Left hindlimb (tissue), 1 donor: ENCODE measurements at regions not wholly inside any gene's neighbourhood (a gene's known extent, or its start where the extent isn't known, plus 50 kb on each side); places are given as distances from the start of the nearest gene placed in this dataset.
A peak's percentile ranks its signal among the peaks of the same experiment; 100 is the strongest.
"Not testable (repeated sequence)": the region's sequence is repeated elsewhere in the genome, so short reads cannot be mapped to it uniquely, and the experiment has no call there.

Experiments used
- DNase-seq: peaks from one replicate; pipeline ENCODE4 v3.0.0-alpha.2; 2018

DNA sequence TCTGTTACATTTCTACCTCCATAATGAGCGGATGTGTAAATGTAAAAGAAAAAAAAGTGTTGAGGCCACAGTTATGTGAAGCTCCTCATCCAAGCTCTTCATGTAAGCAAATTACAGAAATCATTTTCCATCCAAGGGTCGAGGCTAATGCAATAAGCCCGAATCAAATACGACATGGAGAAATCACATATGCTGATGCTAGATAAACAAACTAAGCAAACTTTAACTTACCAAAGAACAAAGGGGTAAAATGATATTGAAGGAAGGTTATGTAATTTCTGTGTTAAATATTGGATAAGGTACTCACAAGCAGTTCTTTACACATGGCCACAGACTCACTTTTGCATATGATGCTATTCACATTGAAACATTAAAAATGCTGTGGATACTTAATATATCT, 310.2 kb upstream of the ID2 start:
- no peak for DNase-seq

DNA sequence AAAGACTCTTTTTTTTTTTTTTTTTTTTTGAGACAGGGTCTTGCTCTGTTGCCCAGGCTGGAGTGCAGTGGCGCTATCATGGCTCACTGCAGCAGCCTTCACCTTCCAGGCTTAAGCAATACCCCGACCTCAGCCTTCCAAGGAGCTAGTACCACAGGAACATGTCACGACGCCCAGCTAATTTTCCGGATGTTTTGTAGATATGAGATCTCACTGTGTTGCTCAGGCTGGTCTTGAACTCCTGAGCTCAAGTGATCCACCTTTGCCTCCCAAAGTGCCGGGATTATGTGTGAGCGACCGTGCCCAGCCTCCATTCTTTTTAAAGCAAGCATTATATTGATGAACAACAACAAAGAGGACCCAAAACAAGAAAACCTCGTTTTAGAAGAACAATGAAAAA, 307.1 kb upstream of the ID2 start:
- DNase-seq: no peak

DNA sequence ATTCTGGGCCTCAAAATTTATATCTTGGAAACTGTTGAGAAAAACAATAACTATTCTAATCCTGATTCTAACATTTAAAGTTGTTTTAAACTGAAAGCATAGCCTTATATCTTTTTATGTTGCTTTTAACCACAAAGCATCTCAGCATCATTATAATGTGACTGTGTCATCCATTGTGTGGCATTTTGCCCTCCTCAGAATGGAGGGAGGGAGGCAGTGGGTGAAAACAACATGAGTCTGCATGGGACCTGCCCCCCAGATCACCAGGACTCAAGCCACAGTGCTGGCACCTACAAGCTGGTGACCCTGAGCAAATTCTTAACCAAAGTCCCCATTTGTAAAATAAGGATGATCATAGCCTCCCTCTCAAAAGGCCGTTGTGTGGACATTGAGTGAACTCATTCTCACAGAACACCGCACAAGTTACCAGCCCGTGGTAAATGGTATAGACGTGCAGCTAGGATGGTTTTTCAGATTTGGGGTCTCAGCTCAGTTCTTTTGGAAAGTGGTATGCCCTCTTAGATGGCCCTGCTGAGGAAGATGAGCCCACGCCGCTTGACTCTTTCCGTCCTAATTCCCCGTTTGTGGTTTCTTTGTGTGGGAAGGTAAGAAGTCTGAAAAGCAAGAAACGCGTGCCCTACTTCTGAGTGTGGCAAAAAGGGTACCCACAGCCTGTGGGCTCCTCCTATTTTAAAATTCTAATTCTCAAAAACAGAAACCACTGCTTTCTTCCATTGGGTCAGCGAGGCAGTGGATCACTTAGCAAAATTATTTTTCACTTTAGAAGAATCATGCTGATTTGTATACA, 305.0 kb upstream of the ID2 start:
- no peak for DNase-seq

DNA sequence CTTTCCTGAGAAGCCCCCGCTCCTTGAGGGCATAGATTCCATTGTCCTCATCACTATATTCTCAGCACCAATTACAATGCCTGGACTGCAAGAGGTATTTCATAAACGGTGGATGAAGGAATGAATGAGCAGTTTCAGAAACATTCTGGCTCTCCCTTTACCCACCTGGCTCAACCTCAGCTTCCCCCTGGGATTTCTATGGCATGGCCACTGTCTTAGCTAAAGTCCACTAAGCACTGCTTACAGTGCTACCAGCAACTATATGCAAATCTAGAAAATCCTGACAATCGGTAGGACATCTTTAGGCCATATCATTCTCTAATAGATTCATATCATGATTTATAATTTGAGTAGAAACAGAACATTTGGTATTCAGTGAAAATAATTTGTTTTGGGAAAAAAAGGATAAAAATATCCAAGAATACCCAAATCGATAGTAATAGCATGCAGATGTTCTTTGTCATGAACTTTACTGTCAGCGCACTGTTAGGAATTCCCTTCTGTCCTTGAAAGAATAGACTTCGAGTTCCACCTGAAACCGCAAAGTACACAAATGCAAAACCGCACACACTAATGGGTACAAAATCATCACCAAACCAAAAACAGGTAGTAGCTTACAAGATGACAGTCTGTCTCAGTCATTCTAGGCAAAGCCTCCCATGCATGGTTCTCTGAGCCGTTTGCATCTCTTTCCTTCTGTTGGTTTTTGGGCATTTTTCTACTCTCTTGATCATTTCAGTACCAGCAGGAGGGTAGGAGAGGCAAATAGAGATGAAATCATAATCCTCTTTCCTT, 303.6 kb upstream of the ID2 start:
- DNase-seq: no peak

DNA sequence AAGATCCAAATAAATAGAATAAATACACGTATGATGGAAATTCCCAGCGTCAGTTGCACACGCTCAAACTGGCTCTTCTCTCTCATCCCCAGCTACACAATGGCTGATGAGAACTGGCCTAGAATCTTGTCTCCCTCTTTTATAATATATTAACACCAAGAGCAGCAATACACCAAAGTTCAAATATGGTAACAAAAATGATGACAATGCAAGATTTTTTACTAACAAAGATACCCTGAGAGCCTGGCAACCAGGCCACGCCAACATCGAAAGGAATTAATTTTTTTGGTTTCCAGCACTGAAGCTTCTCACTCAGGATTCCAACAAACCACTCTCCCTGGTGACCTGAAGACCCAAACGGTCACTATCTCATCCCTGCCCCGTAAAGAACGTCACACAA, 302.7 kb upstream of the ID2 start:
- DNase-seq: no peak

DNA sequence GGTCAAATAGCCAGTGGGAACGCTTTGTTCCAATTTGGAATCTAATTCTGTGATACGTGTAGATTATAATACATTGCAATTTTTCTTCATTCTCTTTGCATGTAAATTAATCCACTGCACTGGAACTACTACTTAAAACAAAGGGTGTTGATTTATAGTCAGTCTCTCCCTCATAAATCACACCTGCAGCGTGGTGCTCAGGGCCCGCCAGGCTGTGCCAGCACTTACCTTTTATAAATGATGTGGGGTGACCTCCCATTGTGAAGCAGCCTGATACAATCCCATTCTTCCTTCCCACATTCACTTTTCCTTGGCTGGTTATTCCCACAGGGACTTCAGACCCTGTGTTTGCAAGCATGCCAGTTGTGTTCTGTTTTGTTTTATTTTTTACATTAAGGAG, 302.3 kb upstream of the ID2 start:
- no peak for DNase-seq

DNA sequence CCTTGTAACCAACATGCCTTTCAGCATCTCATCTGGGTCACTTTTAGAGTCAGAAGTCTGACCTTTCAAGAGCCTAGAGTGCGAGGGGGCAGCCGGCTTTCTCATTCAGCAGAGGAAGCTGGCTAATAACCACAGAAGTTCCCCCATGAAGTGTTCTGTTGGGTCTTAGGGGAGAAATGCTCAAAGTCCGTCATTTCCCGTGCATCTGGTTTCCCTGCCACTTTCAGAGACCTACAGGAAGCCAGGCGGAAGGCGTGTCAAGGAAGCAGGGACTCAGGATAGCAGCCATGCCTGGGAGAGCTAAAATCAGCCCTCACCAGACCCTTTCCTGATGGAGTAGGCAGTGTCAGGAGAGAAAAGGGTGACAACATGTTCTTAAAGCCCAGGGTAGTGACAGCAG, 301.8 kb upstream of the ID2 start:
- peak; percentile 44 for DNase-seq

DNA sequence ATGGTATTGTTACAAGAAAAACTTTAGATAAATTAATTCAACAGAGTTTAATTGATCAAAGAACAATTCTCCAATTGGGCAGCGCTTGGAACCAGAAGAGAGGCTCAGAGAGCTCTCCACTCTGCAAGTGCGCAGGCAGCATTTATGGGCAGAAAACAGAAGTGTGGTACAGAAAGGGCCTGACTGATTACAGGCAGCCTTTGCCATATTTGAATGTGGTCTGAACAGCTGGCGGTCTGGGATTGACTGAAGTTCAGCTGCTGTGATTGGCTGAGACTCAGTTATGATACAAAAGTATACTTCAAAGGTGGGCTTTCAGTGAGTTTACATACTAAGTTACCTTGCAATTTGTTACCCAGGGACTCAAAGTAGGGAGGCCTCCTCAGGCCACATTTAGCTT, 301.3 kb upstream of the ID2 start:
- no peak for DNase-seq

DNA sequence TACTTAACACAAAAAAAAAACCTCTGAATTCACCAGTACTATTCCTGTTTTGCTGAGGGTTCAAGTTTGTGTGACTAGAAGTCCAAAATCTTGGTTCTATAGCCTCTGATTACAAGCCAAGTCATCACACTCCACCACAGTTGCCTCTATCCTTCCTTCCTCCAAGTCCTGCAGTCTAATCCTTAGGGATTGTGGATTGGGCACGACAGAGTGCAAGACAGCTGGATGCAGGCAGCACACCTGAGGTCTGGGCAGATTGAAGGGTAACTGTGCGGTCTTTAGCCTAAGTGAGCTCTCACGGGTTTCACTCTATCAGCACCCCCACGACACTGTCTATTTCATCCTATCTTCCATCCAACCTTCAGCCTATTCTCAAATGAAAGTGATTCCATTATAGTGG, 299.4 kb upstream of the ID2 start:
- no peak for DNase-seq

DNA sequence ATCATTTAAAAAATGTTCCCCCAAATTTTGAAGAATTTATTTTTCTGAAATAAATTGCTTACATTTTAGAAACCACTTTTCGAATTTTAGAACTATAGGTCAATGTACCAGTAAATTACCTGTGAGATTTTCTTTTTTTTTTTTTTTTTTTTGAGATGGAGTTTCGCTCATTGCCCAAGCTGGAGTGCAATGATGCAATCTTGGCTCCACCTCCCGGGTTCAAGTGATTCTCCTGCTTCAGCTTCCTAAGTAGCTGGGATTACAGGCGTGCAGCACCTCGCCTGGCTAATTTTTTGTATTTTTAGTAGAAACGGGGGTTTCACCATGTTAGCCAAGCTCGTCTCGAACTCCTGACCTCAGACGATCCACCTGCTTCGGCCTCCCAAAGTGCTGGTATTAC, 295.1 kb upstream of the ID2 start:
- not testable (repeated sequence) for DNase-seq

DNA sequence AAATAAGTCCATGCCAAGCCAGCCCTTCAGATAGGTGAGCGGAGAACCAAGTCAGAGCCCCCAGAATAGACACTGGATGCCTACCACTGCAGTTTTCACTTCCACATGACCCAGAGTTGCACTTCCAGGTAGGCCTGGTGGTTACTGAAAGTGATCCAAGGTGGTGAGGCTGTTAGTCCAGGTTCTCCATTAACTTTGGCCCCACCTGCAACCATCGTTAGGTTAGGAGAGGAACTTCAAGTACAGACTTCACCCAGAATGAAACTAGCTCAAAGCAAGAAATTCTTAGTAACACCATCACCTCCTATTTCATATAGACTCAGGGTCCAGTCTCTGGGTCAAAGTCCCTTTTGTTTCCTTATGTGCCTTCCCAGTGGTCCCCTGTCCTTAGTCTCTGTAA, 293.1 kb upstream of the ID2 start:
- no peak for DNase-seq

DNA sequence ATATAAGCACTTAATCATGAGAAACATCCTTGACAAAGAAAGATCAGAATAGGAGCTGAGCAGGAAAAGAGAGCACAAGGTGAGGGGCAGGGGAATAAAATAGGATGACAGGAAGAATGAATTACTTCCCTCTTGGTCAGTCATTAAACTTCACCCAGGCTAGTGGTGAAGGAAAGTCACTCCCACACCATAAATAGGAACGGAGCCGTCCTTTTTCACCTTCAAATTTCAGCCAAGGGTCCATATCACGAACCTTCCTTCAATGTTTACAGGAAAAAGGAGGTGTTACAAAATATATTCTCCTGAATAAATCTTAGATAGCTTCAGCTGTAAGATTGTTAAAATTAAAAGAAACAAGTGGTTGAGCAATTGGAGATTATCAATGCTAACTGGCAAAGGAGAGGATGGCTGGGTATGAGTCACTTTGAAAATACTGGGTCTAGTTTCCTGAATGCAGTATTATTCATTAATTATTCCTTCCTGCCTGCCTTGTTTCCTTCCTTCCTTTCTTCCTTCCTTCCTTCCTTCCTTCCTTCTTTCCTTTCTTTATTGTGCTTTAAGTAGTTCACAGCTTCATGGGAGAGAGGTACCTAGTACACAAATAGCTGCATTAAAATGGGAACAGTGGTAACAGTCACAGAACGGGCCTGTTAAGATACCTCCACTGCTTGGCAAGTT, 292.3 kb upstream of the ID2 start:
- no peak for DNase-seq

DNA sequence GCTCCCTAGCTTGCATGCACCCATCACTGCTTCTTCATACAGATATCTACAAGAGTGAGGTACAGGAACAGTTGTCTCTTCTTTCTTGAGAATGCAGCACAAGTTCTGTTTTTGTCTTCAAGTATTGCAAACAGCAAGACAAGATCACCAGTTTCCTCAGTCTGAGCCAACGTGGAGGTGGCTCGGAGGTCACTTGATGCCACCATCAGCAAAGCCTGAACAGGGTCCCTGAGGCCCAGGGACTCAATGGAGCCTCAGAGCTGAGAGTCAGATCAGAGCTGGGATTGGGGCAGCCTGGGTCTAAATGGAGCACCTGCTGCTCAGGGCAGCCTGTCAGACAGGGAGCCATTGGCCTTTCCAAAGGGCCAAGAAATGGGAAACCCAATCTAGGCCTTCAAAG, 290.7 kb upstream of the ID2 start:
- DNase-seq: no peak

DNA sequence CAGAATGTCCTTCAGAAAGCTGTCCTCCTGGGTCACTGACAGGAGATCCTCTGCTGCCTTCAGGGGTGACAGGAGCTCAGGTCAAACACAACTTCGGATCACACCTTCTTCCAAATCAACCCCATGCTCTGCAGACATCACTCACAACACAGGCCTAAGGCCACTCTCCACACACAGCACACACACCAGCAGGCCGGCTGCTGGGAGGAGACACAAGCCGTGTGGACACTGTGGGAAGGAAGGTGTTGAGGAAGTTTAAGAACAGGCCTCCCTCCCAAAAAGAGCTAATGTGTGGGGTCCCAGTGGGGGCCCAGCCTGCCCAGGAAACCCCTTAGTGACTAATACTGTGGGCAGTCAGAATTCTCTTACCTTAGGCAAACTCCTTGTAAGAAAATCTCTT, 290.3 kb upstream of the ID2 start:
- DNase-seq: no peak

DNA sequence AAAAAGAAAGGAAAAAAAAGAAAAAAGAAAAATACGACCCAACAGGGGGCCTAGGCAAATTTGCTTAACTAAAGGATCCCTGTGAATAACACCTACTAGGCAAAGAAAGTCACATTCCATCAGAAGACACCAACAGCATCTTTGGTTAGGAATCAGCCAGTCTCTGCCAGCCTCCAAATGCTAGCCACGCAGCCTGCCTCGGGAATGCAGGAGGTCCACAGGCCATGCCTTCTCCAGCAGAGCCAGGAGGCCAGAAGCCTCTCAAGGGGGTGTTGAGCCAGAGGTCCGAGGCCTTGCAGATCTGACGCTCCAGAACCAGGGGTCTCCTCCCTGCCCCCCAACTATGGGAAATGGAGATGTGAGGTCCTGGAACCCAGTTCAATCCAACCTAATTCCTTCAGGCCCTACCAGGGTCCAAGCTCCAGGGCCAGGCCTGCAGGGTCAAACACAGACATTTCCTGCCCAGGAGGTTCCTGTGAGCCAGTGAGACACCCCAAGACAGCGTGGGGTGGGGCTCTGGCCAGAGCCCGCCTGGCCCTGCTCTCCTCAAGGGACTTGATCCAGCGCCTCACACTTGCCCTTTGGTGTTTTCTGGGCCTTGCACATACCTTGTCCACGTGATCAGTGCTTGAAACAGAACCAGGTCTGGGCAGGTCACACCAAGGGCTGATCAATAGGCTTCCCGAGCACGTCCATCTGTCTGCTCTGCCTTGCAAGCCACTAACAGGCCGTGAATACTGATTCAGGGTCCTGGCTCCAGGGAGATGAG, 289.6 kb upstream of the ID2 start:
- no peak for DNase-seq

DNA sequence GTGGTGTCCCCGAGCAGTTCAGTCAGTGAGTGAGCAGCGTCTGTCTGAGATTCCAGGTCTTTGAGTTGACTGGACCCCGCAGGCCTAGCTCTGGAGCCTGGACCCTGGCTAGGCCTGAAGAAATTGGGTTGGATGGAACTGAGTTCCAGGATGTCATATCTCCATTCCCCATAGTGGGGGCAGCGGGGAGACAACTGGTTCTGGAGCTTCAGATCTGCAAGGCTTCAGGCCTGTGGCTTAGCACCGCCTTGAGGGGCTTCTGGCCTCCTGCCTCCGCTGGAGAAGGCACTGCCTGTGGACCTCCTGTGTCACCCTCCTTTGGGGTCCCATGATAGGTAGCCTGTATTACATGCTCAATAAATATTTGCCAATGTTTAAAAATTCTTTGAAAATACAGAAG, 288.4 kb upstream of the ID2 start:
- no peak for DNase-seq

DNA sequence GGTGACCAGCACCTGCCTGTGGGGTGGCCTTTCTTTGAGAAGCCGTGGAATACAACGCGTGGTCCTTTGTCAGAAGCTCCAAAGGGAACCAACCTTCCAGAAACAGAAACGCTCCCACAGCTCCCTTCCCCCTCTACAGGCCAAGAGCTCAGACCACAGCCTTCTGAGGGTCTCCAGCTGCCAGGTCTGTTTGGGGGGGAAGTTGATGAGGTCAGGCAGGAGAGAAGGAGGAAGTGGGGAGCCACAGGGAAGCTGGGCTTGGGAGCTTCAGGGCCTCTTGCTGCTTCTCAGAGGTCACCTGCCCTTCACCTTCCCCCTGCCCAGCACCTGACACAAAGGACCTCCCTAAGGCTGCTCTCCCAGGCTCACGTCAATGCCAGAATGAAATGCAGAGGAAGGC, 287.7 kb upstream of the ID2 start:
- DNase-seq: no peak

DNA sequence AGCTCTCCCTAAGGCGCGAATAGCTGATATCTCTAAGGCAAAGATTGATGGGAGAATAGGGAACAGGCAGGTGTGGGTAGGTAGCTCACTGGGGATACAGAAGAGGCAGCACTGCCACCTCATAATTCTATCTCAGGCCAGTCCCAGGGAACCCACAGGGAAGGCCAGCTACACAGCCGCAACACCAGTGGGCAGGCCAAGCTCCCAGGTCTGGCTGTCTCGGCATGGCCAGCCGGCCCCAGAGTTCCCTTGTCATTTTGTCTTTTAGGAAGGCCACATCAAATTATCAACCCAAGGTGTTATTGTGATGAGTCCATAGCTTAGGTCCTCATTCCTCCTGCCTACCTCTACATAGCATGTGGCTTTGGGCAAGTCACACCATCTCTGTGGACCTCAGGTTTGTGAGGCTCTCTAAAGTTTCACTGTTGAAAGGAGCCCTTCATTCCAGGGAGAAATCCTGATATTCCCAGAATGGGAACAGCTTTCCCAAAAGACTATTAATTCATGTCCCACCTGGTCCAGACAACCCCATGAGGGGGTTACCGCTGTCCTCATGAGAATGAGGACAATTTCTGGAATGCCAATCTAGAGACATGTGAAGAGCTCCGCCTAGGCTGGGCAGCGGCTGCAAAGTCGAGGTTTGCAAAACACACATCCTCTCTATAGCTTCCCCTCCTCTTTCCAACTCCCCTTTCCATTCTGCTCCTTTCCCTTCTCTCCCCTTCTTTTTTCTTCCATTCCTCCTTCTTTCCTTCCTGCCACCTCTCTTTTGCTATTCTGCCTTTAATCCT, 287.1 kb upstream of the ID2 start:
- no peak for DNase-seq

DNA sequence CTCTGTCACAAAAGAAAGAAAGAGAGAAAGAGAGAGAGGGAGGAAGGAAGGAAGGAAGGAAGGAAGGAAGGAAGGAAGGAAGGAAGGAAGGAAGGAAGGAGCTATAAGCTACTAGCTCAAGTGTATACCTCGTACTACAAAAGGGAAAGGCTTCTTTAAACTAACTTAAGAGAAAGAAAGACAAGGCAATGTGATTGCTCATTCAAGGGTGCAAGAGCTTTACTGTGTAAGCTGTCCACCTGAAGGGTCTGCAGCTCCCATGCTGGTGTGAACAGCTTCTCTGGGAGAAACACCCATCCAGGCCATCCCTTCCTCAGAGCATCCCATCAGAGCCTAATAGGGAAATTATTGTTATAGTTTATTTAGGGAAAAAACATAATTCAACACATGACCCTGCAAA, 286.1 kb upstream of the ID2 start:
- DNase-seq: no peak

DNA sequence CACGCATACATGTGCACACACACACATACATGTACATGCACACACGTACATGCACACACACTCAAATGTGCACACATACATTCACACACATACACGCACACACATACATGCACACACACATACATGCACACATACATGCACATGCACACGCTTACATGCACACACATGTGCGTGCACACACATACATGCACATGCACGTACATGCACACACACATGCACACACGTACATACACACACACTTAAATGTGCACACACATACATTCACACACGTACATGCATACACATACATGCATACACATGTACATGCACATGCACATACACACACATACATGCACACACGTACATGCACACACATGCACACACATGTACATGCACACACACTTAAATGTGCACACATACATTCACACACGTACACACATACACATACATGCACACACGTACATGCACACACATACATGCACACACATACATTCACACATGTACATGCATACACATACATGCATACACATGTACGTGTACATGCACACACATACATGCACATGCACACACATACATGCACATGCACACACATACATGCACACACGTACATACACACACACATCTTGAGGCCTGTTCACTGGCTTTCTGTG, 283.7 kb upstream of the ID2 start:
- DNase-seq: no peak

DNA sequence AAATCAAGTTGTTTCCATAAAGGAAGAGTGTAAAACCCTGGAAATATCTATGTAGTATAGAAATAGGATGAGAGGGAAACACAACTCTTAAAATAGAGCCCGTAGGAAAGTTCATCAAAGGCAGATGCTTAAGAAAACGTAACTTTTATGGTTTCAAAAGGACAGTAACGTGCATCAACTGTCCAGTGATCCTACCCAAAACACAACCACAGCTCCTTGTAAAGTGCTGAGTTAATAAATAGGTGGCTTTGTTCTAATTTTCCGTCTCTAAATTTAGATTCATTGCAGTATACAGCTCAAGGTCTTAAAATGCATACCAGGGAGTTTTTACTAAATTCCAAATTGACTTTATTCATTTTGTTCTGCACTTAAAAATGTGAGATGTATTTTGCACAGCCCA, 282.1 kb upstream of the ID2 start:
- DNase-seq: no peak

DNA sequence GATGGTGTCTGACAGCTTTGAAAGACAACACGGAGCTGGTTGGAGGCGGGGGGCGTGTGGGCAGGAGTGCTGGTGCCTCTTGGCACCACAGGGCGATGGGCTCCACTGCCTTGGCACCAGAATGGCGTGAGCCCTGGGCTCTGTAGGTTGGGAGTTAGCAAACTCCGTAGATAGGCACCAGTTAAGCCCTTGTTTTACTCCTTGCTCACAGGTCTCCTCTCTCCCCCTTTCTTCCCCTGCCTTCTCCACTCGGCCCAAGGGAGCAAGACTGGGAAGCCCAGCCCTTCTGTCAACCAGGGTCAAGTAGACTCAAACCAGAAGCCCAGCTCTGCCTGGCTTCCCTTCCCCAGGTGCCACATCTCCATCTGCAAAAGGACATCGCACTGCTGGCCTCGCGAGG, 281.7 kb upstream of the ID2 start:
- no peak for DNase-seq
